Body of pancreas (tissue), 4 donors: ENCODE measurements at regions not wholly inside any gene's neighbourhood (a gene's known extent, or its start where the extent isn't known, plus 50 kb on each side); places are given as distances from the start of the nearest gene placed in this dataset.

Experiments
- ATAC-seq: fragments of 150-250 bp; one replicate; pipeline ENCODE4 v1.9.1; 2016
- DNase-seq, 4 donors: peaks; one replicate each; pipeline ENCODE4 v3.0.0-alpha.2; 2019
- H3K27ac ChIP-seq, 4 donors: fragments of 200-600 bp; sonication (generic); 1 replicate in 3 of 4; 2 replicates in 1 of 4; pipeline versions ENCODE4 v1.5.1 to v1.6.1; 2016 to 2019; ENCODE audit warnings: mild to moderate bottlenecking in 1 of 4, mixed read lengths in 1 of 4, moderate library complexity in 1 of 4
- H3K27me3 ChIP-seq, 2 donors: fragments of 200-600 bp; sonication (generic); one replicate each; pipeline ENCODE4 v1.6.0; 2016; ENCODE audit warnings: mild to moderate bottlenecking in 1 of 2
- H3K36me3 ChIP-seq, 2 donors: fragments of 200-600 bp; sonication (generic); replicated peaks in 1 of 2; 2 replicates each; pipeline ENCODE4 v1.5.1; 2016; ENCODE audit warnings: low read depth in 2 of 2; ENCODE audit not compliant: insufficient read depth in 1 of 2
- H3K4me1 ChIP-seq: fragments of 200-600 bp; sonication (generic); one replicate; pipeline ENCODE4 v1.6.0; 2016
- H3K4me3 ChIP-seq, 2 donors: fragments of 200-600 bp; sonication (generic); 1 replicate in 1 of 2; 2 replicates in 1 of 2; pipeline ENCODE4 v1.5.1; 2016 to 2019
- H3K9me3 ChIP-seq, 3 donors: fragments of 200-600 bp; sonication (generic); 1 replicate in 2 of 3; 2 replicates in 1 of 3; pipeline ENCODE4 v1.5.1; 2016
- CTCF ChIP-seq, 7 experiments: fragments of 450-650 bp in 4 of 7; fragments of 200-600 bp in 3 of 7; sonication (generic) in 3 of 7; IDR thresholded peaks; one replicate each; pipeline ENCODE4 v1.5.1; 2016 to 2019; ENCODE audit warnings: antibody characterized with exemption in 7 of 7
- POLR2A ChIP-seq, 3 donors: fragments of 450-650 bp; IDR thresholded peaks; one replicate each; pipeline ENCODE4 v1.6.1; 2016; ENCODE audit warnings: antibody characterized with exemption in 3 of 3, mild to moderate bottlenecking in 2 of 3
- WGBS, 2 donors: methylation state at CpG; one replicate each; pipeline ENCODE4 v1.1.5; 2017; 5-methylcytosine and 5-hydroxymethylcytosine counted together
- intact Hi-C: fragments of 100-400 bp; cut with DNase I; formaldehyde crosslinking; loops from one replicate; pipeline ENCODE4 v1.15.1; 2023

- ATAC-seq (no peak), DNase-seq (no peak)
- H3K27ac ChIP-seq: no peak overlapping the region
- no peak overlapping the region for H3K4me3 ChIP-seq
- H3K4me1 ChIP-seq: no peaks in the 10 kb centered on the region
- H3K9me3 ChIP-seq: no peaks in the 10 kb centered on the region
- TF ChIP-seq CTCF (IDR thresholded peaks at IDR 0.05): no peak
- no peaks in the 10 kb centered on the region for H3K36me3 ChIP-seq
- H3K27me3 ChIP-seq: no peaks in the 10 kb centered on the region
- intact Hi-C loops: no loop called here
- 72 to 74% methylated on average over 9 to 11 of the region's 11 CpGs for WGBS, 2 donors
These were observed 1039.2 kb downstream of the TBC1D22A start for GRCh38 chr22:47801541-47802245.

- H3K27me3 ChIP-seq: no peaks in the 10 kb centered on the region
- DNase-seq (no peak), ATAC-seq (no peak)
- no peaks in the 10 kb centered on the region for H3K36me3 ChIP-seq
- no peak overlapping the region for H3K4me3 ChIP-seq
- no peak for TF ChIP-seq CTCF (IDR thresholded peaks at IDR 0.05)
- TF ChIP-seq POLR2A (IDR thresholded peaks at IDR 0.05): no peak
- H3K27ac ChIP-seq: no peak overlapping the region
- H3K9me3 ChIP-seq: no peaks in the 10 kb centered on the region
- H3K4me1 ChIP-seq: no peaks in the 10 kb centered on the region
- 77 to 82% methylated on average over 4 of the region's 4 CpGs for WGBS, 2 donors
- intact Hi-C loops: no loop called here
These were observed 1035.8 kb downstream of the TBC1D22A start for GRCh38 chr22:47798229-47798628.

- ATAC-seq: no peak
- Histone ChIP-seq H3K4me1 (no peaks in the 10 kb centered on the region), H3K4me3 (no peak overlapping the region), H3K27me3 (no peaks in the 10 kb centered on the region), H3K36me3 (no peaks in the 10 kb centered on the region), H3K27ac (no peak overlapping the region), H3K9me3 (no peaks in the 10 kb centered on the region)
- intact Hi-C loops: no loop called here
- TF ChIP-seq POLR2A (IDR thresholded peaks at IDR 0.05) (no peak), CTCF (IDR thresholded peaks at IDR 0.05) (no peak)
- WGBS, 2 donors: 54 to 71% methylated on average over 4 to 6 of the region's 6 CpGs
- no peak for DNase-seq
These were observed 1035.0 kb downstream of the TBC1D22A start for GRCh38 chr22:47797342-47797945.

- no peaks in the 10 kb centered on the region for H3K36me3 ChIP-seq
- H3K27me3 ChIP-seq: no peaks in the 10 kb centered on the region
- DNase-seq (no peak), ATAC-seq (no peak)
- no peak overlapping the region for H3K4me3 ChIP-seq
- H3K4me1 ChIP-seq: no peaks in the 10 kb centered on the region
- 72 to 83% methylated on average over 3 to 11 of the region's 11 CpGs for WGBS, 2 donors
- TF ChIP-seq POLR2A (IDR thresholded peaks at IDR 0.05) (no peak), CTCF (IDR thresholded peaks at IDR 0.05) (no peak)
- H3K27ac ChIP-seq: no peak overlapping the region
- no peaks in the 10 kb centered on the region for H3K9me3 ChIP-seq
- intact Hi-C loops: no loop called here
These were observed 1033.9 kb downstream of the TBC1D22A start for GRCh38 chr22:47796128-47796908.
